K562 (cell line): ENCODE measurements at regions not wholly inside any gene's neighbourhood (a gene's known extent, or its start where the extent isn't known, plus 50 kb on each side); places are given as distances from the start of the nearest gene placed in this dataset.

Source experiments
- ARID1B ChIP-seq: fragments of 450-650 bp; IDR thresholded peaks from 2 replicates; pipeline ENCODE4 v1.6.1; 2016; ENCODE audit warnings: antibody characterized with exemption, mild to moderate bottlenecking, inconsistent platforms
- C11orf30 ChIP-seq: fragments of 450-650 bp; IDR thresholded peaks from 2 replicates; pipeline ENCODE4 v1.6.1; 2016; ENCODE audit warnings: low read depth, mild to moderate bottlenecking
- FOSL1 ChIP-seq: fragments of 200-800 bp; sonication (Bioruptor generic); conservative IDR thresholded peaks from 2 replicates; pipeline ENCODE4 v1.6.1; 2016; ENCODE audit warnings: missing genetic modification characterization, missing compliant biosample characterization
- HDGF ChIP-seq: fragments of 450-650 bp; IDR thresholded peaks from 2 replicates; pipeline ENCODE4 v1.6.1; 2016
- HEY1 ChIP-seq: fragments of 250-450 bp; sonication (Bioruptor Pico); IDR thresholded peaks from 2 replicates; pipeline ENCODE4 v1.5.0; 2020; ENCODE audit warnings: mild to moderate bottlenecking, moderate library complexity, borderline replicate concordance
- HIVEP1 ChIP-seq: fragments of 250-450 bp; sonication (Bioruptor Pico); IDR thresholded peaks from 2 replicates; pipeline ENCODE4 v1.4.0; 2020; ENCODE audit warnings: mild to moderate bottlenecking
- HOXB6 ChIP-seq: fragments of 250-450 bp; sonication (Bioruptor Pico); IDR thresholded peaks from 2 replicates; pipeline ENCODE4 v1.5.1; 2022; ENCODE audit warnings: mild to moderate bottlenecking, borderline replicate concordance
- JUND ChIP-seq, 2 experiments: IDR thresholded peaks; 2 replicates in 1 of 2; 3 replicates in 1 of 2; pipeline ENCODE4 v1.6.1; 2011; ENCODE audit warnings: borderline replicate concordance in 2 of 2, low read depth in 2 of 2, low read length in 2 of 2, improper control_type of control experiment in 1 of 2, missing biosample characterization in 1 of 2, missing genetic modification characterization in 1 of 2, missing genetic modification reagents in 1 of 2
- MAFF ChIP-seq: IDR thresholded peaks from 2 replicates; pipeline ENCODE4 v1.6.1; 2012; ENCODE audit warnings: low read length, improper control_type of control experiment
- MAFG ChIP-seq: fragments of 450-650 bp; conservative IDR thresholded peaks from 2 replicates; pipeline ENCODE4 v1.6.1; 2016; ENCODE audit warnings: missing genetic modification characterization, missing compliant biosample characterization
- MAFK ChIP-seq: IDR thresholded peaks from 2 replicates; pipeline ENCODE4 v1.6.1; 2011; ENCODE audit warnings: low read length, improper control_type of control experiment
- RBM25 ChIP-seq: fragments of 200-400 bp; formaldehyde crosslinking; IDR thresholded peaks from 2 replicates; pipeline ENCODE4 v1.6.1; 2018; ENCODE audit warnings: low read length, low read depth, moderate library complexity; ENCODE audit not compliant: severe bottlenecking
- SMAD3 ChIP-seq: fragments of 450-650 bp; formaldehyde crosslinking; conservative IDR thresholded peaks from 2 replicates; pipeline ENCODE4 v1.4.0; 2020; ENCODE audit warnings: mild to moderate bottlenecking
- STAG1 ChIP-seq: sonication (generic); formaldehyde crosslinking; IDR thresholded peaks from 2 replicates; pipeline ENCODE4 v1.5.0; 2020; ENCODE audit warnings: missing genetic modification reagents, borderline replicate concordance
- STAT5A ChIP-seq: IDR thresholded peaks from 2 replicates; pipeline ENCODE4 v1.6.1; 2012; ENCODE audit warnings: low read length, inconsistent platforms, borderline replicate concordance
- TSC22D4 ChIP-seq: fragments of 450-650 bp; IDR thresholded peaks from 2 replicates; pipeline ENCODE4 v1.6.1; 2016; ENCODE audit warnings: missing genetic modification characterization, missing biosample characterization, control low read depth
- YY1 ChIP-seq, 3 experiments: IDR thresholded peaks; 2 replicates each; pipeline ENCODE4 v1.6.1; 2011; ENCODE audit warnings: low read length in 2 of 3, mild to moderate bottlenecking in 2 of 3, moderate library complexity in 2 of 3, borderline replicate concordance in 1 of 3, control low read depth in 1 of 3, low read depth in 1 of 3; ENCODE audit not compliant: insufficient read depth in 3 of 3, insufficient replicate concordance in 2 of 3, control insufficient read depth in 1 of 3, insufficient read length in 1 of 3; ENCODE audit errors: extremely low read depth in 1 of 3
- ZBTB9 ChIP-seq: fragments of 450-650 bp; formaldehyde crosslinking; IDR thresholded peaks from 2 replicates; pipeline ENCODE4 v1.4.0; 2020; ENCODE audit warnings: mild to moderate bottlenecking, moderate library complexity
- ZNF140 ChIP-seq: fragments of 250-450 bp; sonication (Bioruptor Pico); IDR thresholded peaks from 2 replicates; pipeline ENCODE4 v1.8.0; 2021; ENCODE audit warnings: moderate library complexity, mild to moderate bottlenecking, inconsistent platforms
- ZNF224 ChIP-seq: sonication (generic); formaldehyde crosslinking; IDR thresholded peaks from 2 replicates; pipeline ENCODE4 v1.8.0; 2022; ENCODE audit warnings: mild to moderate bottlenecking, missing genetic modification reagents
- ZNF316 ChIP-seq: fragments of 450-650 bp; IDR thresholded peaks from 2 replicates; pipeline ENCODE4 v1.6.1; 2016
- ZNF79 ChIP-seq: fragments of 250-450 bp; sonication (Bioruptor Pico); IDR thresholded peaks from 2 replicates; pipeline ENCODE4 v1.4.0; 2020; ENCODE audit warnings: low read depth, mild to moderate bottlenecking, moderate library complexity
- ZSCAN32 ChIP-seq: fragments of 450-650 bp; formaldehyde crosslinking; IDR thresholded peaks from 2 replicates; pipeline ENCODE4 v1.4.0; 2020; ENCODE audit warnings: mild to moderate bottlenecking, moderate library complexity
- TF ChIP-seq, protein P1 (sequence below): fragments of 450-650 bp; formaldehyde crosslinking; IDR thresholded peaks from 2 replicates; pipeline ENCODE4 v1.4.0; 2022; ENCODE audit warnings: mild to moderate bottlenecking, moderate library complexity

DNA sequence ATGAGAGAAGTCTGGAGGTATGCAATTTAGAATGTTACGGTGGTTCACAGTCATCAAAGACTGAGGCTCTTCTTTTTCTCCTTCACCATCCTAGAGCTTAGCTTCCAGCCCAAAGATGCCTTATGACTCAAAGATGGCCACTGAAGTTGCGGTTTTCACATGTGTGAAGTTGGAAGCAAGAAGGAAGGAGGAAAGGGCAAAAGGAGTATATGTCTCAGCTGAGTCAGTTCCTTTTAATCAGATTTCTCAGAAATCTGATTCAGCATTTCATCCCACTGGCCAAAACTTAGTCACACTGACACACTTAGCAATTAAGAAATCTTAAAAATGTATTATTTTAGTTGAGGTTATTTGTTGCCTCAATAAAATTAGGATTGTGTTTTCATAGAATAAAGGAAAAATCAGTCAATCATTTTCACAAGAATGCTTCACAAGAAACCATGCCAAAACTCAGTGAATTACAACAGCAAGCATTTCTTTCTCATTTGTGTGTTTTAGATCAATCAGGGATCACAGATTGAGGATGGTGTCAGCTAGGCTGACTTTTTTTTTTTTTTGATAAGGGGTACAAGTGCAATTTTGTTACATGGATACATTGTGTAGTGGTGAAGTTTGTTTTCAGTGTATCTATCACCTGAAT lies 211.1 kb upstream of the GADL1 start (continued):
- no peak for TF ChIP-seq ZNF140 (CRISPR knock-in tag)
- no peak for TF ChIP-seq RBM25
- TF ChIP-seq, protein P1, sequence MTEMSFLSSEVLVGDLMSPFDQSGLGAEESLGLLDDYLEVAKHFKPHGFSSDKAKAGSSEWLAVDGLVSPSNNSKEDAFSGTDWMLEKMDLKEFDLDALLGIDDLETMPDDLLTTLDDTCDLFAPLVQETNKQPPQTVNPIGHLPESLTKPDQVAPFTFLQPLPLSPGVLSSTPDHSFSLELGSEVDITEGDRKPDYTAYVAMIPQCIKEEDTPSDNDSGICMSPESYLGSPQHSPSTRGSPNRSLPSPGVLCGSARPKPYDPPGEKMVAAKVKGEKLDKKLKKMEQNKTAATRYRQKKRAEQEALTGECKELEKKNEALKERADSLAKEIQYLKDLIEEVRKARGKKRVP: no peak
- TF ChIP-seq SMAD3 (CRISPR knock-in tag): 0 out of 2 replicates have a peak, but pooled peaks have one; percentile 34
- TF ChIP-seq TSC22D4: no peak
- TF ChIP-seq ZNF316: peak; percentile 84
- peak; percentile 57 for TF ChIP-seq MAFG (tag)
- TF ChIP-seq STAT5A: peak; percentile 56; the same call in 1 of the 2 replicates
- peak; percentile 64 for TF ChIP-seq C11orf30
- peak; percentile 75; the same call in 1 of the 2 replicates for TF ChIP-seq ZBTB9
- TF ChIP-seq ZNF224 (CRISPR knock-in tag): no peak
- peak; percentile 47; the same call in 1 of the 2 replicates for TF ChIP-seq JUND (IDR thresholded peaks at IDR 0.05; ENCODE audit: borderline replicate concordance, low read depth, low read length)
- no peak; the same call in 2 of the 3 replicates for TF ChIP-seq JUND (tag; IDR thresholded peaks at IDR 0.05; ENCODE audit: borderline replicate concordance, low read depth, low read length)
- TF ChIP-seq MAFF: peak; percentile 75
- no peak for TF ChIP-seq HEY1 (CRISPR knock-in tag)
- TF ChIP-seq HDGF: no peak
- no peak for TF ChIP-seq HIVEP1 (CRISPR knock-in tag)
- TF ChIP-seq STAG1: no peak
- TF ChIP-seq ARID1B: peak; percentile 42; the same call in 1 of the 2 replicates
- peak in 1 of 3 experiments; percentile 45 for TF ChIP-seq YY1 (IDR thresholded peaks at IDR 0.05; ENCODE audit: borderline replicate concordance in 1 of 3, control insufficient read depth in 1 of 3, extremely low read depth in 1 of 3, insufficient read depth in 3 of 3, insufficient read length in 1 of 3, insufficient replicate concordance in 2 of 3, low read depth in 1 of 3, low read length in 2 of 3)
- TF ChIP-seq HOXB6: no peak
- TF ChIP-seq ZNF79 (CRISPR knock-in tag): peak; percentile 19; the same call in 1 of the 2 replicates
- TF ChIP-seq ZSCAN32: no peak
- peak; percentile 74 for TF ChIP-seq MAFK
- peak; percentile 95 for TF ChIP-seq FOSL1 (tag)
- TF ChIP-seq, all 486 proteins: peak for 17
